Sigmoid colon (tissue), 6 donors: ENCODE measurements at regions not wholly inside any gene's neighbourhood (a gene's known extent, or its start where the extent isn't known, plus 50 kb on each side); places are given as distances from the start of the nearest gene placed in this dataset.

Experiments used
- DNase-seq: peaks from one replicate; pipeline ENCODE4 v3.0.0-alpha.2; 2019
- H3K27ac ChIP-seq, 4 donors: fragments of 200-600 bp; sonication (generic); one replicate each; pipeline ENCODE4 v1.5.1; 2016 to 2019; ENCODE audit warnings: mild to moderate bottlenecking in 1 of 4
- H3K27me3 ChIP-seq, 3 donors: fragments of 200-600 bp; sonication (generic); one replicate each; pipeline ENCODE4 v1.5.1; 2019; ENCODE audit warnings: mild to moderate bottlenecking in 1 of 3
- H3K36me3 ChIP-seq, 4 donors: fragments of 200-600 bp; sonication (generic); one replicate each; pipeline ENCODE4 v1.5.1; 2016 to 2019
- H3K4me1 ChIP-seq, 4 donors: fragments of 200-600 bp; sonication (generic); one replicate each; pipeline ENCODE4 v1.5.1; 2017 to 2019
- H3K4me3 ChIP-seq, 4 donors: fragments of 200-600 bp; sonication (generic); one replicate each; pipeline ENCODE4 v1.5.1; 2017 to 2019; ENCODE audit warnings: mild to moderate bottlenecking in 2 of 4, moderate library complexity in 1 of 4
- H3K9me3 ChIP-seq, 4 donors: fragments of 200-600 bp in 3 of 4; sonication (generic) in 3 of 4; one replicate each; pipeline versions ENCODE4 v1.5.1 to v1.6.1; 2013 to 2019
- CTCF ChIP-seq, 4 experiments: fragments of 450-650 bp in 3 of 4; fragments of 200-600 bp in 1 of 4; IDR thresholded peaks; one replicate each; pipeline ENCODE4 v1.5.1; 2016 to 2019; ENCODE audit warnings: antibody characterized with exemption in 4 of 4, mild to moderate bottlenecking in 3 of 4, moderate library complexity in 2 of 4
- EP300 ChIP-seq, 4 donors: sonication (generic); formaldehyde crosslinking; IDR thresholded peaks; one replicate each; pipeline ENCODE4 v1.6.1; 2017; ENCODE audit warnings: antibody characterized with exemption in 4 of 4
- POLR2A ChIP-seq, 2 donors: fragments of 450-650 bp; IDR thresholded peaks; one replicate each; pipeline ENCODE4 v1.6.1; 2016; ENCODE audit warnings: antibody characterized with exemption in 2 of 2, mild to moderate bottlenecking in 2 of 2, moderate library complexity in 2 of 2
- POLR2AphosphoS5 ChIP-seq, 4 donors: sonication (generic); formaldehyde crosslinking; IDR thresholded peaks; one replicate each; pipeline ENCODE4 v1.6.1; 2017; ENCODE audit warnings: antibody characterized with exemption in 4 of 4
- WGBS, 2 donors: extraction: QIAGEN DNeasy Blood & Tissue Kit; methylation state at CpG; one replicate each; pipeline ENCODE4 v1.1.7; 2013; 5-methylcytosine and 5-hydroxymethylcytosine counted together
- intact Hi-C: fragments of 100-400 bp; cut with DNase I; formaldehyde crosslinking; loops from one replicate; pipeline ENCODE4 v1.15.1; 2023
- donor health status: healthy with polysubstance abuse.
- donor health status: healthy.

GRCh38 chr6:144411531-144412165 is 126.5 kb downstream of the UTRN start:
- intact Hi-C loops, result no loop called here
- H3K36me3 ChIP-seq, result no peaks in the 10 kb centered on the region
- H3K9me3 ChIP-seq, result peaks cover 0 to 2% (median 0%) of the 10 kb centered on the region in 4 donors
- 28 to 46% methylated on average over 6 of the region's 6 CpGs for WGBS, 2 donors
- no peak overlapping the region for H3K27ac ChIP-seq
- no peaks in the 10 kb centered on the region for H3K27me3 ChIP-seq
- no peak for TF ChIP-seq POLR2A (IDR thresholded peaks at IDR 0.05)
- TF ChIP-seq EP300 (IDR thresholded peaks at IDR 0.05), result no peak
- no peak for TF ChIP-seq CTCF (IDR thresholded peaks at IDR 0.05)
- peaks cover 0 to 10% (median 4%) of the 10 kb centered on the region in 4 donors for H3K4me1 ChIP-seq
- no peak overlapping the region for H3K4me3 ChIP-seq
- no peak for DNase-seq

- Histone ChIP-seq H3K9me3 (peaks cover 0 to 2% (median 0%) of the 10 kb centered on the region in 4 donors), H3K27me3 (no peaks in the 10 kb centered on the region), H3K4me1 (peaks cover 0 to 3% (median 0%) of the 10 kb centered on the region in 4 donors), H3K27ac (no peak overlapping the region), H3K4me3 (no peak overlapping the region), H3K36me3 (no peaks in the 10 kb centered on the region)
- WGBS, 2 donors, result 60 to 73% methylated on average over 4 of the region's 4 CpGs
- intact Hi-C loops, result no loop called here
- no peak for DNase-seq
- no peak for TF ChIP-seq CTCF (IDR thresholded peaks at IDR 0.05)
- no peak for TF ChIP-seq EP300 (IDR thresholded peaks at IDR 0.05)
- no peak for TF ChIP-seq POLR2AphosphoS5 (IDR thresholded peaks at IDR 0.05)
- no peak for TF ChIP-seq POLR2A (IDR thresholded peaks at IDR 0.05)
Observed at GRCh38 chr6:144413418-144413817, 128.3 kb downstream of the UTRN start.

- no peak for DNase-seq
- WGBS, 2 donors, result 38 to 74% methylated on average over 3 of the region's 3 CpGs
- Histone ChIP-seq H3K27ac (no peak overlapping the region), H3K4me1 (no peaks in the 10 kb centered on the region), H3K4me3 (no peak overlapping the region), H3K36me3 (no peaks in the 10 kb centered on the region), H3K9me3 (peaks cover 0 to 2% (median 0%) of the 10 kb centered on the region in 4 donors), H3K27me3 (no peaks in the 10 kb centered on the region)
- intact Hi-C loops, result no loop called here
- no peak for TF ChIP-seq POLR2AphosphoS5 (IDR thresholded peaks at IDR 0.05)
- no peak for TF ChIP-seq EP300 (IDR thresholded peaks at IDR 0.05)
- TF ChIP-seq CTCF (IDR thresholded peaks at IDR 0.05), result no peak
- TF ChIP-seq POLR2A (IDR thresholded peaks at IDR 0.05), result no peak
Observed at GRCh38 chr6:144415014-144415413, 129.9 kb downstream of the UTRN start.

- WGBS, 2 donors, result 90% methylated on average over 2 of the region's 2 CpGs
- Histone ChIP-seq H3K4me1 (no peaks in the 10 kb centered on the region), H3K4me3 (no peak overlapping the region), H3K36me3 (no peaks in the 10 kb centered on the region), H3K9me3 (no peaks in the 10 kb centered on the region), H3K27ac (no peak overlapping the region), H3K27me3 (no peaks in the 10 kb centered on the region)
- no peak for DNase-seq
- intact Hi-C loops, result no loop called here
- TF ChIP-seq CTCF (IDR thresholded peaks at IDR 0.05) (no peak), POLR2A (IDR thresholded peaks at IDR 0.05) (no peak), EP300 (IDR thresholded peaks at IDR 0.05) (no peak), POLR2AphosphoS5 (IDR thresholded peaks at IDR 0.05) (no peak)
Observed at GRCh38 chr6:144415835-144416237, 130.7 kb downstream of the UTRN start.

- 94 to 96% methylated on average over 4 of the region's 4 CpGs for WGBS, 2 donors
- Histone ChIP-seq H3K36me3 (no peaks in the 10 kb centered on the region), H3K9me3 (no peaks in the 10 kb centered on the region), H3K4me3 (no peak overlapping the region), H3K27me3 (no peaks in the 10 kb centered on the region), H3K4me1 (no peaks in the 10 kb centered on the region), H3K27ac (no peak overlapping the region)
- TF ChIP-seq CTCF (IDR thresholded peaks at IDR 0.05) (no peak), EP300 (IDR thresholded peaks at IDR 0.05) (no peak), POLR2AphosphoS5 (IDR thresholded peaks at IDR 0.05) (no peak), POLR2A (IDR thresholded peaks at IDR 0.05) (no peak)
- intact Hi-C loops, result no loop called here
- no peak for DNase-seq
Observed at GRCh38 chr6:144416244-144416643, 131.1 kb downstream of the UTRN start.
